Fibroblast of lung (primary cell): ENCODE measurements at regions not wholly inside any gene's neighbourhood (a gene's known extent, or its start where the extent isn't known, plus 50 kb on each side); places are given as distances from the start of the nearest gene placed in this dataset.

Source experiments
- DNase-seq, 2 donors: peaks; one replicate each; pipeline versions ENCODE4 v3.0.0 to v3.0.0-alpha.2; 2010; ENCODE audit warnings: low read depth in 2 of 2
- H2AFZ ChIP-seq: 2 replicates; pipeline ENCODE4 v1.5.1; 2012; ENCODE audit warnings: low read length, control low read depth, inconsistent platforms
- H3K27ac ChIP-seq: 2 replicates; pipeline ENCODE4 v1.5.1; 2011; ENCODE audit warnings: low read length, control low read depth; ENCODE audit not compliant: insufficient read depth
- H3K27me3 ChIP-seq: 2 replicates; pipeline ENCODE4 v1.5.1; 2011; ENCODE audit warnings: mild to moderate bottlenecking, low read length; ENCODE audit not compliant: control insufficient read depth, insufficient read depth
- H3K36me3 ChIP-seq: 2 replicates; pipeline ENCODE4 v1.5.1; 2011; ENCODE audit warnings: low read length; ENCODE audit not compliant: control insufficient read depth, insufficient read depth
- H3K4me1 ChIP-seq: 2 replicates; pipeline ENCODE4 v1.5.1; 2011; ENCODE audit warnings: low read length; ENCODE audit not compliant: control insufficient read depth, insufficient read depth; ENCODE audit errors: extremely low read depth
- H3K4me2 ChIP-seq: 2 replicates; pipeline ENCODE4 v1.5.1; 2011; ENCODE audit warnings: low read length, control low read depth; ENCODE audit not compliant: insufficient read depth; ENCODE audit errors: extremely low read depth
- H3K4me3 ChIP-seq, 4 experiments: fragments of 200-600 bp in 1 of 4; sonication (generic) in 1 of 4; replicated peaks in 1 of 4; 2 replicates each; pipeline ENCODE4 v1.5.1; 2011 to 2016; ENCODE audit warnings: low read length in 4 of 4, low read depth in 3 of 4, mild to moderate bottlenecking in 3 of 4, control low read depth in 2 of 4, inconsistent platforms in 1 of 4, mixed read lengths in 1 of 4; ENCODE audit not compliant: insufficient read depth in 1 of 4; ENCODE audit errors: control extremely low read depth in 1 of 4
- H3K79me2 ChIP-seq: 2 replicates; pipeline ENCODE4 v1.5.1; 2012; ENCODE audit warnings: mild to moderate bottlenecking, low read length, inconsistent platforms; ENCODE audit not compliant: control insufficient read depth, insufficient read depth
- H3K9ac ChIP-seq: 2 replicates; pipeline ENCODE4 v1.5.1; 2011; ENCODE audit warnings: mild to moderate bottlenecking, low read length, control low read depth; ENCODE audit not compliant: insufficient read depth
- H3K9me3 ChIP-seq: 2 replicates; pipeline ENCODE4 v1.5.1; 2012; ENCODE audit warnings: low read depth, low read length; ENCODE audit not compliant: control insufficient read depth, insufficient read depth
- H4K20me1 ChIP-seq: 2 replicates; pipeline ENCODE4 v1.5.1; 2011; ENCODE audit warnings: low read length; ENCODE audit not compliant: control insufficient read depth, insufficient read depth; ENCODE audit errors: extremely low read depth
- EZH2 ChIP-seq: IDR thresholded peaks from 2 replicates; pipeline ENCODE4 v1.5.1; 2012; ENCODE audit warnings: low read length, control low read depth, mild to moderate bottlenecking; ENCODE audit errors: missing control alignments
- TF ChIP-seq, protein P1 (sequence below), 2 donors: IDR thresholded peaks in 1 of 2; conservative IDR thresholded peaks in 1 of 2; 1 replicate in 1 of 2; 2 replicates in 1 of 2; pipeline ENCODE4 v1.5.1; 2011 to 2012; ENCODE audit warnings: low read length in 2 of 2, control low read depth in 1 of 2, inconsistent platforms in 1 of 2, low read depth in 1 of 2, mild to moderate bottlenecking in 1 of 2

DNA sequence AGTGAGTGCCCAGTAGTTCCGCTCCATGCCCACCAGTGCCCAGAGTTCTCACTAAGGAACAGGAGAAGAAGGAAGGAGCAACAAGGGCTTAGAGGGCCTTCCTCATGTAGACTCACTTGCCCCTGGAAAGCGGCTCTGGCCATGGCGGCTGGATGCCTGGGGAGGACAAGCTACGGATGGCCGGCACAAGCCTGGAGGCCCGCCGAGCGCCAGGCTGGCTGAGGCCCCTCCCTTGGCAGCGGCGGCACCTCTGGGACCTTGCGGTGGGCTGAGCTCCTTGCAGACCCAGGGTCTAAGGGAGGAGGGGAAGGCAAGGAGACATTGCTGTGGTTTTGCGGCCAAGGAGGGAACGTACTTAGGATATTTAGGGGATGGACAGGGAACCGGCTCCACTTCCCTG, 160.1 kb downstream of the SALL1 start:
- H3K9me3 ChIP-seq: no peaks in the 10 kb centered on the region
- DNase-seq: no peak
- no peak overlapping the region for H2AFZ ChIP-seq
- H3K36me3 ChIP-seq: no peaks in the 10 kb centered on the region
- H3K27me3 ChIP-seq: no peaks in the 10 kb centered on the region
- no peak overlapping the region for H3K4me3 ChIP-seq
- no peaks in the 10 kb centered on the region for H4K20me1 ChIP-seq
- H3K79me2 ChIP-seq: no peaks in the 10 kb centered on the region
- no peak overlapping the region for H3K9ac ChIP-seq
- TF ChIP-seq, protein P1, sequence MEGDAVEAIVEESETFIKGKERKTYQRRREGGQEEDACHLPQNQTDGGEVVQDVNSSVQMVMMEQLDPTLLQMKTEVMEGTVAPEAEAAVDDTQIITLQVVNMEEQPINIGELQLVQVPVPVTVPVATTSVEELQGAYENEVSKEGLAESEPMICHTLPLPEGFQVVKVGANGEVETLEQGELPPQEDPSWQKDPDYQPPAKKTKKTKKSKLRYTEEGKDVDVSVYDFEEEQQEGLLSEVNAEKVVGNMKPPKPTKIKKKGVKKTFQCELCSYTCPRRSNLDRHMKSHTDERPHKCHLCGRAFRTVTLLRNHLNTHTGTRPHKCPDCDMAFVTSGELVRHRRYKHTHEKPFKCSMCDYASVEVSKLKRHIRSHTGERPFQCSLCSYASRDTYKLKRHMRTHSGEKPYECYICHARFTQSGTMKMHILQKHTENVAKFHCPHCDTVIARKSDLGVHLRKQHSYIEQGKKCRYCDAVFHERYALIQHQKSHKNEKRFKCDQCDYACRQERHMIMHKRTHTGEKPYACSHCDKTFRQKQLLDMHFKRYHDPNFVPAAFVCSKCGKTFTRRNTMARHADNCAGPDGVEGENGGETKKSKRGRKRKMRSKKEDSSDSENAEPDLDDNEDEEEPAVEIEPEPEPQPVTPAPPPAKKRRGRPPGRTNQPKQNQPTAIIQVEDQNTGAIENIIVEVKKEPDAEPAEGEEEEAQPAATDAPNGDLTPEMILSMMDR (conservative IDR thresholded peaks at IDR 0.05 in 1 of 2, IDR thresholded peaks at IDR 0.05 in 1 of 2; ENCODE audit: low read depth in 1 of 2, low read length in 2 of 2): no peak
- no peak for TF ChIP-seq EZH2
- H3K4me2 ChIP-seq: no peak overlapping the region
- no peaks in the 10 kb centered on the region for H3K4me1 ChIP-seq
- H3K27ac ChIP-seq: no peak overlapping the region

DNA sequence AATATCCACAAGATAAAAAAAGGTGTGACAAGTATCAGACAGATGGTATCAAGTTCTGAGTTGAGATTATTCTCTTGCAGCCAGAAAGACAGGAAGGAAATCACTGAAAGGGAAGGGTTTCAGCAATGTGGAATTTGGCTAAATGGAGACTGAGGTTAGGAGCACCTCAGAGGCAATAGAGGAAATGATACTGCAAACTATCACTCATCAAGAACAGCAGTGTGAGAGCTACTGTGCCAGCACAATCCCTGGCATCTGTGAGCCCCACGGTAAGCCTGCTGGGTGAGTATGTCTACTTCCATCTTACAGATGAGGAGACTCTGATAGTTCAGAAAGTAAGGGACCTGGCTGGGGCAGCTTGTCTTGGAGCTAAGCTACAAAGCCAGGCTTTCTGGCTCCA, 162.0 kb downstream of the SALL1 start:
- Histone ChIP-seq H3K4me3 (no peak overlapping the region), H3K9me3 (no peaks in the 10 kb centered on the region), H2AFZ (no peak overlapping the region), H3K79me2 (no peaks in the 10 kb centered on the region), H3K4me1 (no peaks in the 10 kb centered on the region), H4K20me1 (no peaks in the 10 kb centered on the region), H3K9ac (no peak overlapping the region), H3K36me3 (no peaks in the 10 kb centered on the region), H3K4me2 (no peak overlapping the region), H3K27me3 (no peaks in the 10 kb centered on the region), H3K27ac (no peak overlapping the region)
- DNase-seq: no peak
- no peak for TF ChIP-seq EZH2

DNA sequence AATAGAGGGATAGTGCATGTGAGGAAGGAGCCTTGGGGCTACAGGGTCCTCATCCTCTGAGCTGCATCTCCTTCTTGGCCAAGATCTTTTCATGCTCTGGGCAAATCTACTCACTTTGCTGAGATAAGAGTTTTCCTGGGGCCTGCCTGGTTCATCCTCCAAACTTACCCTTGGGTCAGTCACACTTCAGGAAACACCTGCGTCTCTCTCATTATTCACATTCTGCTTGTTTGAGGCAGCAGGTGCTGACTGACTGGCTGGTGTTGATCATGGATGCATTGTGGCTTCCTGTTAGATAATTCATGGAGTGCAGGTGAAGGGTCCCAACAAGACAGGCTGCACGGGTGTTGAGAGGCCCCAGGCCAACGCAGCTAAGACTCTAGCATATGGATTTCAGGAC, 162.6 kb downstream of the SALL1 start:
- Histone ChIP-seq H2AFZ (no peak overlapping the region), H3K79me2 (no peaks in the 10 kb centered on the region), H3K4me1 (no peaks in the 10 kb centered on the region), H3K9me3 (no peaks in the 10 kb centered on the region), H3K27me3 (no peaks in the 10 kb centered on the region), H3K9ac (no peak overlapping the region), H4K20me1 (no peaks in the 10 kb centered on the region), H3K4me2 (no peak overlapping the region), H3K27ac (no peak overlapping the region), H3K4me3 (no peak overlapping the region), H3K36me3 (no peaks in the 10 kb centered on the region)
- TF ChIP-seq, protein P1 (conservative IDR thresholded peaks at IDR 0.05 in 1 of 2, IDR thresholded peaks at IDR 0.05 in 1 of 2; ENCODE audit: low read depth in 1 of 2, low read length in 2 of 2): no peak
- no peak for TF ChIP-seq EZH2
- DNase-seq: no peak
